Endothelial cell of umbilical vein (primary cell): ENCODE measurements at regions not wholly inside any gene's neighbourhood (a gene's known extent, or its start where the extent isn't known, plus 50 kb on each side); places are given as distances from the start of the nearest gene placed in this dataset.

ENCODE experiments used
- BruUV-seq: library from RNA; stranded (reverse); fragments of 400-500 nt; replicated peaks from 2 replicates; lab custom pipeline; 2021; lab: Mats Ljungman, UMichigan
- CTCF ChIA-PET: fragments of 300-600, 350-600 bp; sonication (Branson Sonifier 250); formaldehyde crosslinking; loops from one replicate; lab custom pipeline; 2021; ENCODE audit warnings: antibody characterized with exemption, inconsistent platforms; lab: Charles Lee
- POLR2A ChIA-PET: fragments of 300-600, 350-600 bp; sonication (Branson Sonifier 250); formaldehyde crosslinking; loops from one replicate; lab custom pipeline; 2021; ENCODE audit warnings: antibody characterized with exemption, inconsistent platforms; lab: Charles Lee
- DNase-seq: peaks from one replicate; pipeline ENCODE4 v3.0.0-alpha.2; 2011; ENCODE audit warnings: low read depth, low spot score
- FAIRE-seq: peaks from 2 replicates; lab custom pipeline; 2011; peaks lifted over from hg19 to GRCh38; lab: Jason Lieb, UNC
- H2AFZ ChIP-seq: 2 replicates; pipeline ENCODE4 v1.6.0; 2012; ENCODE audit warnings: low read depth, low read length, control low read depth, inconsistent platforms
- H3K27ac ChIP-seq: 2 replicates; pipeline ENCODE4 v1.5.1; 2011; ENCODE audit warnings: low read depth, mild to moderate bottlenecking, control low read depth, low read length, moderate library complexity; ENCODE audit not compliant: insufficient read depth
- H3K27me3 ChIP-seq, 2 experiments: 2 replicates each; pipeline versions ENCODE4 v1.6.0 to v1.6.1; 2011; ENCODE audit warnings: low read length in 2 of 2, mixed read lengths in 1 of 2; ENCODE audit not compliant: control insufficient read depth in 2 of 2, insufficient read depth in 2 of 2
- H3K36me3 ChIP-seq, 2 experiments: 2 replicates in 1 of 2; 3 replicates in 1 of 2; pipeline ENCODE4 v1.5.1; 2011; ENCODE audit warnings: low read length in 2 of 2, mild to moderate bottlenecking in 1 of 2, moderate library complexity in 1 of 2; ENCODE audit not compliant: control insufficient read depth in 2 of 2, insufficient read depth in 2 of 2; ENCODE audit errors: extremely low read depth in 1 of 2
- H3K4me1 ChIP-seq: 3 replicates; pipeline ENCODE4 v1.5.1; 2011; ENCODE audit warnings: mild to moderate bottlenecking, low read length; ENCODE audit not compliant: control insufficient read depth, insufficient read depth; ENCODE audit errors: extremely low read depth
- H3K4me2 ChIP-seq: 2 replicates; pipeline ENCODE4 v1.6.1; 2011; ENCODE audit warnings: low read length, control low read depth, mixed read lengths; ENCODE audit not compliant: insufficient read depth
- H3K4me3 ChIP-seq, 3 experiments: fragments of 200-600 bp in 1 of 3; sonication (generic), shearing (Covaris generic) in 1 of 3; replicated peaks in 1 of 3; 2 replicates each; pipeline ENCODE4 v1.5.1; 2011 to 2016; ENCODE audit warnings: control low read depth in 3 of 3, low read length in 3 of 3, mild to moderate bottlenecking in 2 of 3, inconsistent platforms in 1 of 3, low read depth in 1 of 3, moderate library complexity in 1 of 3; ENCODE audit not compliant: insufficient read depth in 1 of 3
- H3K79me2 ChIP-seq: 2 replicates; pipeline ENCODE4 v1.6.0; 2012; ENCODE audit warnings: low read length, inconsistent platforms; ENCODE audit not compliant: control insufficient read depth, insufficient read depth
- H3K9ac ChIP-seq: replicated peaks from 2 replicates; pipeline ENCODE3; 2011; ENCODE audit warnings: low read length, control low read depth; ENCODE audit not compliant: insufficient read depth; ENCODE audit errors: extremely low read depth
- H3K9me1 ChIP-seq: replicated peaks from 3 replicates; pipeline ENCODE4 v1.6.0; 2011; ENCODE audit warnings: mild to moderate bottlenecking, low read length; ENCODE audit not compliant: control insufficient read depth, insufficient read depth; ENCODE audit errors: extremely low read depth
- H3K9me3 ChIP-seq: replicated peaks from 2 replicates; pipeline ENCODE4 v1.5.1; 2012; ENCODE audit warnings: low read length, inconsistent platforms; ENCODE audit not compliant: control insufficient read depth, insufficient read depth
- H4K20me1 ChIP-seq: replicated peaks from 2 replicates; pipeline ENCODE3; 2011; ENCODE audit warnings: mild to moderate bottlenecking, low read length; ENCODE audit not compliant: control insufficient read depth, insufficient read depth; ENCODE audit errors: extremely low read depth
- EZH2 ChIP-seq: IDR thresholded peaks from 2 replicates; pipeline ENCODE4 v1.6.1; 2012; ENCODE audit warnings: borderline replicate concordance, low read depth, mild to moderate bottlenecking, moderate library complexity, low read length, inconsistent platforms; ENCODE audit not compliant: severe bottlenecking
- FOS ChIP-seq: IDR thresholded peaks from 2 replicates; pipeline ENCODE4 v1.6.1; 2011; ENCODE audit warnings: mild to moderate bottlenecking, low read length, moderate library complexity, borderline replicate concordance; ENCODE audit not compliant: insufficient read depth
- GATA2 ChIP-seq: IDR thresholded peaks from 2 replicates; pipeline ENCODE4 v1.7.0; 2011; ENCODE audit warnings: low read depth, mild to moderate bottlenecking, moderate library complexity, mixed read lengths, low read length; ENCODE audit not compliant: insufficient read length, insufficient read depth
- JUN ChIP-seq: IDR thresholded peaks from 2 replicates; pipeline ENCODE4 v1.6.1; 2011; ENCODE audit warnings: borderline replicate concordance, low read depth; ENCODE audit not compliant: insufficient read length, insufficient read depth
- MYC ChIP-seq: IDR thresholded peaks from one replicate; pipeline ENCODE4 v1.6.1; 2011; ENCODE audit warnings: mild to moderate bottlenecking, low read depth, low read length
- POLR2A ChIP-seq: IDR thresholded peaks from 2 replicates; pipeline ENCODE4 v1.6.1; 2012; ENCODE audit warnings: low read depth, mild to moderate bottlenecking, control low read depth, low read length
- POLR2AphosphoS5 ChIP-seq: IDR thresholded peaks from 2 replicates; pipeline ENCODE4 v1.6.1; 2012; ENCODE audit warnings: low read depth, mild to moderate bottlenecking, control low read depth, low read length, moderate library complexity; ENCODE audit not compliant: insufficient read depth
- dilution Hi-C: fragments of 300-500 bp; cut with MboI; formaldehyde crosslinking; loops from one replicate; pipeline ENCODE4 v1.15.0; 2019; ENCODE audit warnings: low sequenced_read_pairs; ENCODE audit not compliant: extremely low pct_ligation_motif_present
- intact Hi-C: fragments of 100-400 bp; cut with micrococcal nuclease; formaldehyde crosslinking; loops from one replicate; pipeline ENCODE4 v1.10.0; 2022
- TF ChIP-seq, protein P1 (sequence below), 2 donors: IDR thresholded peaks; 1 replicate in 1 of 2; 2 replicates in 1 of 2; pipeline ENCODE4 v1.5.1; 2011; ENCODE audit warnings: low read length in 2 of 2, mild to moderate bottlenecking in 2 of 2, moderate library complexity in 2 of 2, control low read depth in 1 of 2, inconsistent platforms in 1 of 2, low read depth in 1 of 2; ENCODE audit not compliant: insufficient read depth in 1 of 2; ENCODE audit errors: extremely low read depth in 1 of 2
- TF ChIP-seq, protein P2 (sequence below): IDR thresholded peaks from 2 replicates; pipeline ENCODE4 v1.6.1; 2011; ENCODE audit not compliant: insufficient read depth, insufficient read length

DNA sequence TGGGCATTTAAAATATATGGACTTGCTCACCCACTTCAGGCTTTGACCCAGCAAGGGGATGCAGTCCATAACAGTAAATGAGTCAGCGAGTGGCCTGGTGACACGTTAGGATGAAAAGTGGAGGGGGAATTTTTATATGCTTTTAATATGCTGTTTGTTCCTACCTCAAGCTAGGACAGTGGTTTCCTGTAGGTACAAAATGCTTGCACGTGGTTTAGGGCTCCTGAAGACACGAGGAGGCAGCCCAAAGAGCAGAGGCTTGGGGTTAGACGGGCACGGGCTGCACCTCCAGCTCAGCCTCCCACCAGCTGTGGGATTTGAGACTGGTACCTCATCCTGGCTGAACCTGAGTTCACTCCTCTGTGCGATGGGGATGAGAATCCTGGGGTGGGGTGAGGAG, 306.2 kb upstream of the CXCR4 start:
- CTCF ChIA-PET: interaction anchor here (0.9 to 2.3 kb wide), 3 partner anchors 510 to 1417 kb away, joined by 4 to 12 read pairs (median 9); no protein-coding TSS in a partner anchor
- H2AFZ ChIP-seq: no peak overlapping the region
- intact Hi-C loops (loop anchor here (5.0 kb wide), 3 partner anchors 313 to 508 kb away; no protein-coding TSS in a partner anchor), dilution Hi-C loops (no loop called here)
- H3K9me3 ChIP-seq: no peaks in the 10 kb centered on the region
- no peak overlapping the region for H3K27ac ChIP-seq
- H3K27me3 ChIP-seq: peaks cover 3 to 6% of the 10 kb centered on the region in 2 experiments
- no peaks in the 10 kb centered on the region for H3K79me2 ChIP-seq
- no peaks in the 10 kb centered on the region for H4K20me1 ChIP-seq
- no peak overlapping the region for H3K9ac ChIP-seq
- no peak overlapping the region for H3K4me3 ChIP-seq
- TF ChIP-seq POLR2A (no peak), POLR2AphosphoS5 (no peak), GATA2 (no peak), MYC (no peak), EZH2 (no peak), FOS (no peak), JUN (no peak)
- TF ChIP-seq, protein P1, sequence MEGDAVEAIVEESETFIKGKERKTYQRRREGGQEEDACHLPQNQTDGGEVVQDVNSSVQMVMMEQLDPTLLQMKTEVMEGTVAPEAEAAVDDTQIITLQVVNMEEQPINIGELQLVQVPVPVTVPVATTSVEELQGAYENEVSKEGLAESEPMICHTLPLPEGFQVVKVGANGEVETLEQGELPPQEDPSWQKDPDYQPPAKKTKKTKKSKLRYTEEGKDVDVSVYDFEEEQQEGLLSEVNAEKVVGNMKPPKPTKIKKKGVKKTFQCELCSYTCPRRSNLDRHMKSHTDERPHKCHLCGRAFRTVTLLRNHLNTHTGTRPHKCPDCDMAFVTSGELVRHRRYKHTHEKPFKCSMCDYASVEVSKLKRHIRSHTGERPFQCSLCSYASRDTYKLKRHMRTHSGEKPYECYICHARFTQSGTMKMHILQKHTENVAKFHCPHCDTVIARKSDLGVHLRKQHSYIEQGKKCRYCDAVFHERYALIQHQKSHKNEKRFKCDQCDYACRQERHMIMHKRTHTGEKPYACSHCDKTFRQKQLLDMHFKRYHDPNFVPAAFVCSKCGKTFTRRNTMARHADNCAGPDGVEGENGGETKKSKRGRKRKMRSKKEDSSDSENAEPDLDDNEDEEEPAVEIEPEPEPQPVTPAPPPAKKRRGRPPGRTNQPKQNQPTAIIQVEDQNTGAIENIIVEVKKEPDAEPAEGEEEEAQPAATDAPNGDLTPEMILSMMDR (IDR thresholded peaks at IDR 0.05; ENCODE audit: extremely low read depth in 1 of 2, insufficient read depth in 1 of 2, low read depth in 1 of 2, low read length in 2 of 2): no peak
- TF ChIP-seq, protein P2, sequence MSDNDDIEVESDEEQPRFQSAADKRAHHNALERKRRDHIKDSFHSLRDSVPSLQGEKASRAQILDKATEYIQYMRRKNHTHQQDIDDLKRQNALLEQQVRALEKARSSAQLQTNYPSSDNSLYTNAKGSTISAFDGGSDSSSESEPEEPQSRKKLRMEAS: no peak
- no peaks in the 10 kb centered on the region for H3K9me1 ChIP-seq
- DNase-seq (no peak), FAIRE-seq (no peak)
- H3K36me3 ChIP-seq: no peaks in the 10 kb centered on the region
- H3K4me2 ChIP-seq: no peak overlapping the region
- POLR2A ChIA-PET: no interaction called here
- H3K4me1 ChIP-seq: no peaks in the 10 kb centered on the region
- no TSS peak for BruUV-seq
